ENCODE measurements at regions not wholly inside any gene's neighbourhood (a gene's known extent, or its start where the extent isn't known, plus 50 kb on each side); places are given as distances from the start of the nearest gene placed in this dataset.

DNA sequence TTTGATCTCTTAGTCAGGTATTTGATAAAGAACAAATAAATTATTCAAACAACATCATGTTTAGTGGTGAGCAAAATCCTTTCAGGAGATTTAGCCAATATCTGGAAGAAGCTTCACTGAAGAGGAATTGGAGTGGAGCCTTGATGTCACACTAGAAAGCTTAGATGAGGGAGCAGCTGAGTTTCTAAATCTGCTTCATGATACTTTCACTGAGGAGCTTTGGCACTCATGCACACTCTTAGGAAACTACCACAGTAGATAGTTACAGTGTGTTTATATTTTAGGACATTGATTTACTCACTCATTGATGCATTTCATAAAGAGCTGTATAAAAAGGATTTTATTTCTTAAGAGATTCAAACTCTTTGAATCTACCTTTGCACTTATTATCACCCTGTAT lies 366.2 kb upstream of the BTBD3 start:
- TF ChIP-seq POLR2AphosphoS5 (IDR thresholded peaks at IDR 0.05; ENCODE audit: low read depth, low read length) (no peak), SIN3A (IDR thresholded peaks at IDR 0.05; ENCODE audit: borderline replicate concordance, insufficient read depth, low read depth, low read length) (no peak), TCF7L2 (IDR thresholded peaks at IDR 0.05; ENCODE audit: low read depth, low read length) (no peak)
- TF ChIP-seq, protein P1, sequence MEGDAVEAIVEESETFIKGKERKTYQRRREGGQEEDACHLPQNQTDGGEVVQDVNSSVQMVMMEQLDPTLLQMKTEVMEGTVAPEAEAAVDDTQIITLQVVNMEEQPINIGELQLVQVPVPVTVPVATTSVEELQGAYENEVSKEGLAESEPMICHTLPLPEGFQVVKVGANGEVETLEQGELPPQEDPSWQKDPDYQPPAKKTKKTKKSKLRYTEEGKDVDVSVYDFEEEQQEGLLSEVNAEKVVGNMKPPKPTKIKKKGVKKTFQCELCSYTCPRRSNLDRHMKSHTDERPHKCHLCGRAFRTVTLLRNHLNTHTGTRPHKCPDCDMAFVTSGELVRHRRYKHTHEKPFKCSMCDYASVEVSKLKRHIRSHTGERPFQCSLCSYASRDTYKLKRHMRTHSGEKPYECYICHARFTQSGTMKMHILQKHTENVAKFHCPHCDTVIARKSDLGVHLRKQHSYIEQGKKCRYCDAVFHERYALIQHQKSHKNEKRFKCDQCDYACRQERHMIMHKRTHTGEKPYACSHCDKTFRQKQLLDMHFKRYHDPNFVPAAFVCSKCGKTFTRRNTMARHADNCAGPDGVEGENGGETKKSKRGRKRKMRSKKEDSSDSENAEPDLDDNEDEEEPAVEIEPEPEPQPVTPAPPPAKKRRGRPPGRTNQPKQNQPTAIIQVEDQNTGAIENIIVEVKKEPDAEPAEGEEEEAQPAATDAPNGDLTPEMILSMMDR (IDR thresholded peaks at IDR 0.05): no peak
- TF ChIP-seq, protein P2, sequence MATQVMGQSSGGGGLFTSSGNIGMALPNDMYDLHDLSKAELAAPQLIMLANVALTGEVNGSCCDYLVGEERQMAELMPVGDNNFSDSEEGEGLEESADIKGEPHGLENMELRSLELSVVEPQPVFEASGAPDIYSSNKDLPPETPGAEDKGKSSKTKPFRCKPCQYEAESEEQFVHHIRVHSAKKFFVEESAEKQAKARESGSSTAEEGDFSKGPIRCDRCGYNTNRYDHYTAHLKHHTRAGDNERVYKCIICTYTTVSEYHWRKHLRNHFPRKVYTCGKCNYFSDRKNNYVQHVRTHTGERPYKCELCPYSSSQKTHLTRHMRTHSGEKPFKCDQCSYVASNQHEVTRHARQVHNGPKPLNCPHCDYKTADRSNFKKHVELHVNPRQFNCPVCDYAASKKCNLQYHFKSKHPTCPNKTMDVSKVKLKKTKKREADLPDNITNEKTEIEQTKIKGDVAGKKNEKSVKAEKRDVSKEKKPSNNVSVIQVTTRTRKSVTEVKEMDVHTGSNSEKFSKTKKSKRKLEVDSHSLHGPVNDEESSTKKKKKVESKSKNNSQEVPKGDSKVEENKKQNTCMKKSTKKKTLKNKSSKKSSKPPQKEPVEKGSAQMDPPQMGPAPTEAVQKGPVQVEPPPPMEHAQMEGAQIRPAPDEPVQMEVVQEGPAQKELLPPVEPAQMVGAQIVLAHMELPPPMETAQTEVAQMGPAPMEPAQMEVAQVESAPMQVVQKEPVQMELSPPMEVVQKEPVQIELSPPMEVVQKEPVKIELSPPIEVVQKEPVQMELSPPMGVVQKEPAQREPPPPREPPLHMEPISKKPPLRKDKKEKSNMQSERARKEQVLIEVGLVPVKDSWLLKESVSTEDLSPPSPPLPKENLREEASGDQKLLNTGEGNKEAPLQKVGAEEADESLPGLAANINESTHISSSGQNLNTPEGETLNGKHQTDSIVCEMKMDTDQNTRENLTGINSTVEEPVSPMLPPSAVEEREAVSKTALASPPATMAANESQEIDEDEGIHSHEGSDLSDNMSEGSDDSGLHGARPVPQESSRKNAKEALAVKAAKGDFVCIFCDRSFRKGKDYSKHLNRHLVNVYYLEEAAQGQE (IDR thresholded peaks at IDR 0.05; ENCODE audit: insufficient read depth in 1 of 2, low read depth in 2 of 2, low read length in 1 of 2): no peak

All from Panc1 (cell line).